ENCODE measurements at regions not wholly inside any gene's neighbourhood (a gene's known extent, or its start where the extent isn't known, plus 50 kb on each side); places are given as distances from the start of the nearest gene placed in this dataset.
"Not testable (repeated sequence)": the region's sequence is repeated elsewhere in the genome, so short reads cannot be mapped to it uniquely, and the experiment has no call there.

DNA sequence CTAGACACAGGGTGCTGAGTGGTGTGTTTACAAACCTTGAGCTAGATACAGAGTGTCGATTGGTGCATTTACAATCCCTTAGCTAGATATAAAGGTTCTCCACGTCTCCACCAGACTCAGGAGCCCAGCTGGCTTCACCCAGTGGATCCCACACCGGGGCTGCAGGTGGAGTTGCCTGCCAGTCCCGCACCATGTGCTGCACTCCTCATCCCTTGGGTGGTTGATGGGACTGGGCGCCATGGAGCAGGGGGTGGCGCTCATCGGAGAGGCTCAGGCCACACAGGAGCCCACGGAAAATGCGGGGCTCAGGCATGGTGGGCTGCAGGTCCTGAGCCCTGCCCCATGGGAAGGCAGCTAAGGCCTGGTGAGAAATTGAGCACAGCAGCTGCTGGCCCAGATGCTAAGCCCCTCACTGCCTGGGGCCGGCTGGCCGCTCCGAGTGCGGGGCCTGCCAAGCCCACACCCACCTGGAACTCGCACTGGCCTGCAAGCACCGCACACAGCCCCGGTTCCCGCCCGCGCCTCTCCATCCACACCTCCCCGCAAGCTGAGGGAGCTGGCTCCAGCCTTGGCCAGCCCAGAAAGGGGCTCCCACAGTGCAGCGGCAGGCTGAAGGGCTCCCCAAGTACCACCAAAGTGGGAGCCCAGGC is 418.4 kb downstream of the KIF20B start:
- not testable (repeated sequence) for H3K4me3 ChIP-seq (ENCODE audit: insufficient read depth, low read depth, low read length); DNase-seq; H3K36me3 ChIP-seq (replicated peaks; ENCODE audit: control insufficient read depth, insufficient read depth, low read length); H3K27me3 ChIP-seq (ENCODE audit: control insufficient read depth, insufficient read depth, low read length)

DNA sequence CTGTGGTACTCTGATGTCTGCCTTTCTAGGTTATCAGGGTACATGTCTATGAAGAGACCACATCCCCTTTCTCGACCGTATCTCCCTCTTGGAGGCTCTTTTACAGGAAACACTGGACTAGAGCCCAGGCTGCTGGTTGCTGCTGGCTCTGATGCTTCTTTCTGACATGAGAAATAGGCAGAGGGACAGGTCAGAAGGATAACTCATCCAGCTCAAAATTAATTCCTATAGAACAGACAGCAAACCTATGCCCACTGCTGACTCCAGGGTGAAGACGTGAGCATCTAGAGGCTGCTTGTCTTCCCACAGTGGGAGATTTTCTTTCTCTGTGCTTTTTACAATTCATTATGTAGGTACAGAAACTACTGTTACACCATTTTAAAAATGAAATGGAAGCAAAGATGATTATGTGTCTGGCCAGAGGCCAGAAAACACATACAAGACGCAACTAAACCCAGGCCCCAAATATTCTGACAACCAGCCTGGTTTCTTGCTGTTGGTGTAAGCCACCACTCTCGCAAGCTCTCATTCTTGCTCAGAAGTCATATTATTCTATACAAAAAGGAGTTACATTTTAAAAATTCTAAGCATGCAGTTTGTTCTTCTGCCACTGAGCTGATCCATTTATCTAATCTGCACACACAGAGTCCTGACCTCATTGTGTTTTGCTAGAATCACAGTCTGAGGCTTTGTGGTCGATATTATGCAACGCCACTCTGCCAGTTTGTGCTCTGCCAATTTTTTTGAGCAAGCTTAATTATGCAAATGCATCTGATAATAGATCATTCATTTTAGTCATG is 424.3 kb downstream of the KIF20B start:
- no peaks in the 10 kb centered on the region for H3K27me3 ChIP-seq (ENCODE audit: control insufficient read depth, insufficient read depth, low read length)
- no peak overlapping the region for H3K4me3 ChIP-seq (ENCODE audit: insufficient read depth, low read depth, low read length)
- no peaks in the 10 kb centered on the region for H3K36me3 ChIP-seq (replicated peaks; ENCODE audit: control insufficient read depth, insufficient read depth, low read length)
- no peak for DNase-seq

DNA sequence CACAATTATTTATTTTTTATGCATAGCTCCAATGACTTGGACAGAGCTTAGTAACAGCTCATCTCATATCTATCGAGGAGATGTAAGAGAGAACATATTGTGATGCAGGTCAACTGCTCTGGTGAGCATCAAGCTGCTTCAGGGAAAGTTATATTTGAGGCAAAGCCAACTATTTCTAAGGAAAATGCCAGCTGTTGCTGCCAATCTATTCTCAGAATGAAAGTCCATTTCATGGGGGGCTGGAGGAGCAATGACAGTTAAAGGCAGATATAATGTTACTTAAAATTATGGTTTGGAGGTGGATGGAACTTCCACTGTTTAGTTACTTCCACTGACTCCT is 424.8 kb downstream of the KIF20B start:
- H3K4me3 ChIP-seq (ENCODE audit: insufficient read depth, low read depth, low read length): no peak overlapping the region
- H3K36me3 ChIP-seq (replicated peaks; ENCODE audit: control insufficient read depth, insufficient read depth, low read length): no peaks in the 10 kb centered on the region
- H3K27me3 ChIP-seq (ENCODE audit: control insufficient read depth, insufficient read depth, low read length): no peaks in the 10 kb centered on the region
- DNase-seq: no peak

DNA sequence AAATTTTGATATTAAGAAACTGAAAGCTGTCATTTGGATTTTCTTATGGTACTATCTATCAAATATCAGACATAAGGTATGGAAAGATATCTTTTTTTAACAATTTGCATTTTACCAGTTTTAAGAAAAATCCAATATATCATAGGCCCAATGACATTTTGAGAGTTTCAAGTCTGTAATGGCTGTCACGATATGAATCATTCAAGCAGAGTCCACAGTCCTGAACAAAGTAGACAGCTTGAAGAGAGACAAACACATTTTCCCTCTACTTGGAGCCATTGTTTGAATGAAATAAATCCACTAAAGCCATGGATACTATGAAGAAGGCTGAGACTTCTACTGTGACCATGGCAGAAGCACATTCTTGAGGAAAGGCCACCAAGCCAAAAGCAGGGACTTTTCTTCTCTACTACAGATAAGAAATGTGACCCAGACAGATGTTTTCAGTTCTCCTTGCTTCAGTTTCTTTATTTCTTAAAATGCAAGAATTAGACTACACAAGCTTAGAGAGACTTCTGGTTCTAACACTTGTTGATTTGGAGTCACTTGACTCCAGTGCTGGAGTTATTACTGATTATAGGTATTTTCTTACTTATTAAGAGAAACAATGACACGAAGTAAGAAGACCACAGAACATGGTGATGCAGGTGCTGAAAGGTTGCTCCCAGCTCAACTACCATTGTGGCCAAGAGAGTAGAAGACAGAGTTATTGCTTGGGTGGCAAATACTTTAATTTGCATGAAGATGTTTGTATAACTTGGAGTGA is 429.1 kb downstream of the KIF20B start:
- H3K36me3 ChIP-seq (replicated peaks; ENCODE audit: control insufficient read depth, insufficient read depth, low read length): no peaks in the 10 kb centered on the region
- no peak for DNase-seq
- H3K4me3 ChIP-seq (ENCODE audit: insufficient read depth, low read depth, low read length): no peak overlapping the region
- no peaks in the 10 kb centered on the region for H3K27me3 ChIP-seq (ENCODE audit: control insufficient read depth, insufficient read depth, low read length)

DNA sequence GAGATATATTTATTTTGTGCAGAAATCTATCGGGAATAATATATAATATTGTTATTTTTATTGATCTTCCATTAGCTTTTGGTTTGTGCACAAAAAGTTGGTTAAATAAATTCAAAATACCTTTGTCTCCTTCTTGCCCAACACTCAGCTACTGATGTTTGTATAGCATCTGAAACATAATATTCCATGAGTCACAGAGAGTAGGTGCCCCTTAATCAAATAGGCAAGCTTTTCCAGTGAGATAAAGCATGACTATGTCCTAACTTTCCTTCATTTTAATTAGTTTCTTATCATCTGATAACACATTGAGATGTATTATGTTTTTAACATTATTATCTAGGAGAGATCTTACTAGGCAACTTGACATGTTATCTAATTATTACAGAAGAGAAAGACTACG is 432.2 kb downstream of the KIF20B start:
- Histone ChIP-seq H3K36me3 (replicated peaks; ENCODE audit: control insufficient read depth, insufficient read depth, low read length) (no peaks in the 10 kb centered on the region), H3K27me3 (ENCODE audit: control insufficient read depth, insufficient read depth, low read length) (no peaks in the 10 kb centered on the region), H3K4me3 (ENCODE audit: insufficient read depth, low read depth, low read length) (no peak overlapping the region)
- no peak for DNase-seq

DNA sequence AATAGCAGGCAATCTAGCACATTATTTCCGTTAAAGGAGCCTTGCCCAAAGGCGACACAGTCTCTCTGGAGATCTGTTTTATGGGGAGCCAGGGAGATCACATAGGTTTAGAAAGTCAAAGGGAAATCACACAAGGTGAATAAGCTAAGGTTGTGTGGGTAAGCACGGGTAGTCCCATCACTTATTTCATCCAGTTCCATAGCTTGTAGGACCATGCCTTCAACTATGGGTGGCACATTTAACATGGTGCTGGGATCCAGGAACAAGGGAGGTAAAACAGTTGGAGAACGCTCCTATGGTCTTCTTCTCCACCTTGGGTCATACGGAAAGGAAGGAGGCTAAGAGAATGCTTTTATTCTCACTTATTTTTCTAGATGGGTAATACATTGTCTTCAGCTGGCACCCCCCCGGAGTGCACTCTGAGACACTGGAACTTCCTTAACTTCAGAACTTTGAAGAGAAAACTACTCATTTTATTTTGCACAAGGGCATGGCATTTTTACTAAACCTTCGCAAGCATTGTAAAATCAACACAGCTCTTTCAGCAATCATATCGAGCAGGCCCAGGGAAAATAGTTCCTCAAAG is 435.4 kb downstream of the KIF20B start:
- Histone ChIP-seq H3K4me3 (ENCODE audit: insufficient read depth, low read depth, low read length) (no peak overlapping the region), H3K36me3 (replicated peaks; ENCODE audit: control insufficient read depth, insufficient read depth, low read length) (no peaks in the 10 kb centered on the region), H3K27me3 (ENCODE audit: control insufficient read depth, insufficient read depth, low read length) (no peaks in the 10 kb centered on the region)
- no peak for DNase-seq

DNA sequence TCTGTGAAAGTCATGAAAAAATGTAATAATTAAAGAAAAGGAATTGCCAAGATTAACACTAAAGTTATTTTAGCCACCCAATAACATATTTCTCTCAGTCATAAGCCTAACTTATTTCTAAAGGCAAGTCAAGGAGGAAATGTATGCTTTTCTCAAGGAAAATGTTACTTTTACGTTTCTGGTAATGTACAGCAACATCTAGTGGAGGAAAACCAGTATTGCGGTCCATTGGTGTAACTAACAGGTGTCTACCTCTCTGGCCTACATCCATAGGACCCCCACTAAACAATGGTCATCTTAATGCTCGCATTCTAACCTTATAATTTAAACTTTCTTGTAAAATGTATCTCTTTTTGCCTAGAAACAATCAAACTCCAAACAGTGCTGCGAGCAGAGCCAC is 437.5 kb downstream of the KIF20B start:
- peak; percentile 12 for DNase-seq
- Histone ChIP-seq H3K36me3 (replicated peaks; ENCODE audit: control insufficient read depth, insufficient read depth, low read length) (no peaks in the 10 kb centered on the region), H3K27me3 (ENCODE audit: control insufficient read depth, insufficient read depth, low read length) (no peaks in the 10 kb centered on the region), H3K4me3 (ENCODE audit: insufficient read depth, low read depth, low read length) (no peak overlapping the region)

DNA sequence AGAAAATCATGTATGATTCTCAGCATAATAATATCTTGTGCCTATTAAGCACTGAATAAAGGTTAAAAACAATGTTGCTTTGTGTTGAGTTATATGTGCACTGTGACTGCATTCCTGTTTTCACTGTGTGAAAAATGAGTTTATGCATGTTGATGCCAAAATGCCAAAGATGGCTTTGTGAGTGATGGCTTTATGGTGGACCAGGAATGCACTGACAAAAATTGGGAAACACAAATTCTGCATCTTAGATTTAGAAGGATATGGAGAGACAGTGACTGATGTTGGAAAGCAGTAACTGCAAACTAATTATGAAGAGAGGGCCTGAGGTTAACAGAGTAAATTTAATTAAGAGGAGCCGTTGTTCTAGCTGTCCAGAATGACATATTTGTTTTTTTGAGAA is 440.4 kb downstream of the KIF20B start:
- H3K27me3 ChIP-seq (ENCODE audit: control insufficient read depth, insufficient read depth, low read length): no peaks in the 10 kb centered on the region
- DNase-seq: no peak
- no peaks in the 10 kb centered on the region for H3K36me3 ChIP-seq (replicated peaks; ENCODE audit: control insufficient read depth, insufficient read depth, low read length)
- H3K4me3 ChIP-seq (ENCODE audit: insufficient read depth, low read depth, low read length): no peak overlapping the region

DNA sequence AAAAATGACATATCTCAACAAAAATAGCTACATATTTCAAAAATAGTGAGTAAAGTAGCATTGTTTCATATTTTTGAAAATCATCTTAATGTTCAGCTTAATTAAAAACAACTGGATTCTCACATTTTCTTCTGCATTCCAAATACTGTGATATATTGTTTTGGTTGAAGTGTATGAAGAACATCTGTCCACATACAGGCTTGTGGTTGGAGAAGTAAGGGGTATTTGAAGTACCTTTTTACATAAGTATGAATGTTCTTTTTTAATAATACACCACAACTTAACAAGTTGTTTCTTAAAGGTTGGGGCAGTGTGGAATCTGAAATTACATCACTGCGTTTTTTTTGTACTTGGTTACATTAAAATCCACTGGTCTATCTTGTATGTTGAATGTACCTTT is 442.5 kb downstream of the KIF20B start:
- Histone ChIP-seq H3K27me3 (ENCODE audit: control insufficient read depth, insufficient read depth, low read length) (no peaks in the 10 kb centered on the region), H3K36me3 (replicated peaks; ENCODE audit: control insufficient read depth, insufficient read depth, low read length) (no peaks in the 10 kb centered on the region)

DNA sequence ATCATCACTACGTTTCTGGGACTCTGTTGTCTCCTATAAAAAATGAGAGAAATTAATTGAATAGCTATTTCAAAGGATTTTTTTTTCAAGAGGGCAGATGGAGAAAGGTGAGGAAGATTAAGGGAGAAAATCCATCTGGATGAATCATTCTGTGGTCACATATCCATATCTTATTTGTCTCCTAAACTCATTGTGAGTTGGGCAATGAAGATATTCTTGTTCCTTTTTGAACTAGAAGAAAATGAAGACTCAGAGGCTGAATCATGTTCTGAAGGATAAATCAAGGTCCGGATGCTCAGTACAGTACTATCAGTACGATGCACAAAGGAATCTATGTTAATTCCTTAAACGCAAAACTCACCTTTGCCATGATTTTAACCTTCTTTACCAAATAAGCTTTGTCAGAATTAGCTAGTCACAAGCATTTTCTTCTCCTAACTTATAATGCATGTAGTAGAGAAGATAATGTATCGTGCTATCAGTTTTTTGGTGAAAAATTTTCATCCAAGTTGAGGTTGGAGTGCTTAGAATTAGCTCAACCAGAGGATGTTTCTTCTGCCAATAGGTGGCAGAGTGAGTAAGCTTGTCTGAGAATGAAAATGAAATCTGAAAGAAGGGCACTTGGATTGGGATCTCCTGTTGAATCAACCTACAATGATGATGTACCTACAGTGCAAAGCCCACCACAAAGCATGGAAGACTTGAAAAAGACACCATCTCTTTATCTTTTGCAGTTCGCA is 446.9 kb downstream of the KIF20B start:
- no peak overlapping the region for H3K4me3 ChIP-seq (ENCODE audit: insufficient read depth, low read depth, low read length)
- no peaks in the 10 kb centered on the region for H3K36me3 ChIP-seq (replicated peaks; ENCODE audit: control insufficient read depth, insufficient read depth, low read length)
- no peaks in the 10 kb centered on the region for H3K27me3 ChIP-seq (ENCODE audit: control insufficient read depth, insufficient read depth, low read length)
- peak; percentile 27 for DNase-seq

More for the DNA sequence above, 442.5 kb downstream of the KIF20B start:
- no peak for DNase-seq
- H3K4me3 ChIP-seq (ENCODE audit: insufficient read depth, low read depth, low read length): no peak overlapping the region

DNA sequence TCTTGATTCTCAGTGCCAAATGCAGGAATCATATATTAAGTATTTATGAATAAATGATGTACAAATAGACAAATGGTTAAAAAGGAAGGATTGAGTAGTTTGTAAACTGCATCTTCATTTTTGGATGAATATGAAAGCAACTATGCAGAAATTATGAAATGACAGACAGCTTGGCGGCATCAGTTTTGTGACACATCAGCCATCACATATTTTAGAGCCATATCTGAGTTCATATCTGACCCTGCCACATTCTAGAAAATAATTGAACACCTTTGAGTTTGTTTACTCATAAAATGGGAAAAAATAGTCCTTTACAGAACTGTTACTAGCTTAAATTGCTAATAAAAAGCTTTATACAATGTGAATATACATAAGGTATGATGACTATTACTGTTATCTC is 448.2 kb downstream of the KIF20B start:
- no peak for DNase-seq
- H3K4me3 ChIP-seq (ENCODE audit: insufficient read depth, low read depth, low read length): no peak overlapping the region
- no peaks in the 10 kb centered on the region for H3K36me3 ChIP-seq (replicated peaks; ENCODE audit: control insufficient read depth, insufficient read depth, low read length)
- no peaks in the 10 kb centered on the region for H3K27me3 ChIP-seq (ENCODE audit: control insufficient read depth, insufficient read depth, low read length)

DNA sequence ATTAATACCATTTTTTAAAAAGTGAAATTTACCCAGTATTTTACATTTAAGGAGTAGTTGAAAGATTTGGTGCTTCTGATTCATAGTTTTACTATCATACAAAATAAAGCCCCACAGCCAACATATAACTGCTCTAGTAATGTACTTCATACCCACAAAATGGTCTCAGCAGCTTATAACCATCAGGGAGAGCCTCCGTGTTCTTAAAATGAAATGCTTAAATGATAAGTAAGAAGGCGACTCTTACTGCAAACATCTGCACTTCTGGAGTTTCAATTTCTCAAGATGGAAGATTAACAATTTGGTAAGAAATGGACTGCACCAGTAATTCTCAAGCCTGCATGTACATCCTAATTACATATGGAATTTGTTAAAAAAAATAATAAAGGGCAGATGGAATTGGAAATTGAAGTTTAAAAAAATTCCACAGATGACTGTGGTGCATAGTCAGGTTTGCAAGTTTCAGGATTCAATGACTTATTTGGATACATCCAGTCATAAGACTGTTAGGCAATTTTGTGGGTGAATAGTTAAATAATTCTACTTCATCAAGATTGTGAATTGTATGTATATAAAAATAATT is 461.0 kb downstream of the KIF20B start:
- Histone ChIP-seq H3K4me3 (ENCODE audit: insufficient read depth, low read depth, low read length) (no peak overlapping the region), H3K36me3 (replicated peaks; ENCODE audit: control insufficient read depth, insufficient read depth, low read length) (no peaks in the 10 kb centered on the region), H3K27me3 (ENCODE audit: control insufficient read depth, insufficient read depth, low read length) (no peaks in the 10 kb centered on the region)
- no peak for DNase-seq

DNA sequence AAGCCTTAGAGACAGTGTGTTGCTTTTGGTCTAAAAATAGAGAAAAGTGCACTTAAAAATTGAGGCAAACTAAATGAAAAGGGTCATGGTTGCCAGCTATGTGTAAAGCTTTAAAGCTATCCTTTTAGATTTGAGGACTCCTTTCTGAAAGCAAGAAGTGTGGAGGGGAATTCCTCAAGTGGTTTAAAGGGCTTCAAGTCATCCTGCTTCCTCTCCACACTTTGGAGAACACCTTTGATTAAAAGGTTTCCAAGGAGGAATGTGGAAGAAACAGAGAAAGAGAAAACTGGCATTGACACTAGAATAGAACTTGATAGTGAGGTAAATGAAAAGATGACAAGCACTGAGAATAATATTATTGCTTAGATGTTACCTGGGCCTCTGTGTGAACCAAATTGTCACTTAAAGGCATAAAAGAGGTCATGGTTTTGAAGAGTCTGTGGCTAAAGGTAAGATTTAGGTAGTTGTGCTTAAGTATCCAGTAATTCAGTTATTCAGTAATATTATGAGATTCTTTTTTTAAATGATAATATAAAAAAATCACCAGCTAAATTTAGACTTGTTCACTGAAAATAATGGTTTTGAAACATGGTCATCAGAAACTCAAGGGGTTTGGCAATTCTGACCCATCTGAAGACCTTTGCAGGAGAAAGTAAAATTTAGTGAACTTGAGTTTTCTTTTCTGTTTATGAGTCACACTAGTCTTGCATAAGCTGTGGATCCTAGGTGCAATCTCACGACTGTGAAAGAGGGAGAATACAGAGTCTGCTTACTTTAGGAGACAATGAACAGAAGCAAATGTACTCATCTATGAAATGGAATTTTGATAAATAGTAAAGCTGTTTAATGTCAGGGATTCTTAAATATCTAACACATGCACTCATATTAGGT is 466.0 kb downstream of the KIF20B start:
- Histone ChIP-seq H3K36me3 (replicated peaks; ENCODE audit: control insufficient read depth, insufficient read depth, low read length) (no peaks in the 10 kb centered on the region), H3K27me3 (ENCODE audit: control insufficient read depth, insufficient read depth, low read length) (no peaks in the 10 kb centered on the region), H3K4me3 (ENCODE audit: insufficient read depth, low read depth, low read length) (no peak overlapping the region)
- DNase-seq: no peak
